Coronary artery (tissue), 2 donors: ENCODE measurements at regions not wholly inside any gene's neighbourhood (a gene's known extent, or its start where the extent isn't known, plus 50 kb on each side); places are given as distances from the start of the nearest gene placed in this dataset.

ENCODE experiments used
- DNase-seq: peaks from one replicate; pipeline ENCODE4 v3.0.0-alpha.2; 2017; ENCODE audit warnings: low spot score
- H3K27ac ChIP-seq, 2 donors: fragments of 200-600 bp; sonication (generic); one replicate each; pipeline ENCODE4 v1.5.1; 2016 to 2019
- H3K4me3 ChIP-seq: fragments of 200-600 bp; sonication (generic); 2 replicates; pipeline ENCODE4 v1.5.1; 2016; ENCODE audit warnings: mild to moderate bottlenecking, moderate library complexity
- TF ChIP-seq, protein P1 (sequence below): fragments of 200-600 bp; sonication (generic); IDR thresholded peaks from one replicate; pipeline ENCODE4 v1.5.1; 2019; ENCODE audit warnings: antibody characterized with exemption

DNA sequence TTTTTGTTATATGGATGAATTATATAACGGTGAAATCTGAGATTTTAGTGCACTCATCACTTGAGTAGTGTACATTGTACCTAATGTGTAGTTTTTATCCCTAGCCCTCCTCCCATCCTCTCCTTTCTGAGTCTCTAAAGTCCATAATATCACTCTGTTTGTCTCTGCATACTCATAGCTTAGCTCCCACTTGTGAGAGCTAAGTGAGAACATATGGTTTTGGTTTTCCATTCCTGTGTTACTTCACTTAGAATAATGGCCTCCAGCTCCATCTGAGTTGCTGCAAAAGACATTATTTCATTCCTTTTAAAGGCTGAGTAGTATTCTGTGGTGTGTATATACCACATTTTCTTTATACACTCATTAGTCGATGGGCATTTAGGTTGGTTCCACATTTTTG is 94.0 kb downstream of the SLC10A2 start:
- Histone ChIP-seq H3K27ac (no peak overlapping the region), H3K4me3 (no peak overlapping the region)
- TF ChIP-seq, protein P1, sequence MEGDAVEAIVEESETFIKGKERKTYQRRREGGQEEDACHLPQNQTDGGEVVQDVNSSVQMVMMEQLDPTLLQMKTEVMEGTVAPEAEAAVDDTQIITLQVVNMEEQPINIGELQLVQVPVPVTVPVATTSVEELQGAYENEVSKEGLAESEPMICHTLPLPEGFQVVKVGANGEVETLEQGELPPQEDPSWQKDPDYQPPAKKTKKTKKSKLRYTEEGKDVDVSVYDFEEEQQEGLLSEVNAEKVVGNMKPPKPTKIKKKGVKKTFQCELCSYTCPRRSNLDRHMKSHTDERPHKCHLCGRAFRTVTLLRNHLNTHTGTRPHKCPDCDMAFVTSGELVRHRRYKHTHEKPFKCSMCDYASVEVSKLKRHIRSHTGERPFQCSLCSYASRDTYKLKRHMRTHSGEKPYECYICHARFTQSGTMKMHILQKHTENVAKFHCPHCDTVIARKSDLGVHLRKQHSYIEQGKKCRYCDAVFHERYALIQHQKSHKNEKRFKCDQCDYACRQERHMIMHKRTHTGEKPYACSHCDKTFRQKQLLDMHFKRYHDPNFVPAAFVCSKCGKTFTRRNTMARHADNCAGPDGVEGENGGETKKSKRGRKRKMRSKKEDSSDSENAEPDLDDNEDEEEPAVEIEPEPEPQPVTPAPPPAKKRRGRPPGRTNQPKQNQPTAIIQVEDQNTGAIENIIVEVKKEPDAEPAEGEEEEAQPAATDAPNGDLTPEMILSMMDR: no peak
- DNase-seq: no peak

DNA sequence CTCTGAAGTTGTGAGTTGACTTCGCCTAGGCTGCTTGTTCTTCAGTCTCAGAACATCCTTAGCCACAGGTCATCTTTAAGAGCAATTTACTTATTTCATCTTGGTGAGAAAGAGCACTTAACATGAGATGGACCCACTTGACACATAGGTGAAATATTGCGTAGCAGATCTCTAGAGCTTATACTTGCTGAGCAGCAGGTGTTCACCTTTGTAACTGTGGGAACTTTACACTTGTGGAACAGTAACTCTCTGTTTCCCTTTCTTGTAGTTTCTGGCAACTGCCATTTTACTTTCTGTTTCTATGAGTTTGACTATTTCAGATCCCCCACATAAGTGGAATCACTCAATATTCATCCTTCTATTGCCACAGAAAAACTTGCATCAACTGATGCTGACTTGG is 95.7 kb downstream of the SLC10A2 start:
- DNase-seq: no peak
- Histone ChIP-seq H3K27ac (no peak overlapping the region), H3K4me3 (no peak overlapping the region)
- TF ChIP-seq, protein P1: no peak

DNA sequence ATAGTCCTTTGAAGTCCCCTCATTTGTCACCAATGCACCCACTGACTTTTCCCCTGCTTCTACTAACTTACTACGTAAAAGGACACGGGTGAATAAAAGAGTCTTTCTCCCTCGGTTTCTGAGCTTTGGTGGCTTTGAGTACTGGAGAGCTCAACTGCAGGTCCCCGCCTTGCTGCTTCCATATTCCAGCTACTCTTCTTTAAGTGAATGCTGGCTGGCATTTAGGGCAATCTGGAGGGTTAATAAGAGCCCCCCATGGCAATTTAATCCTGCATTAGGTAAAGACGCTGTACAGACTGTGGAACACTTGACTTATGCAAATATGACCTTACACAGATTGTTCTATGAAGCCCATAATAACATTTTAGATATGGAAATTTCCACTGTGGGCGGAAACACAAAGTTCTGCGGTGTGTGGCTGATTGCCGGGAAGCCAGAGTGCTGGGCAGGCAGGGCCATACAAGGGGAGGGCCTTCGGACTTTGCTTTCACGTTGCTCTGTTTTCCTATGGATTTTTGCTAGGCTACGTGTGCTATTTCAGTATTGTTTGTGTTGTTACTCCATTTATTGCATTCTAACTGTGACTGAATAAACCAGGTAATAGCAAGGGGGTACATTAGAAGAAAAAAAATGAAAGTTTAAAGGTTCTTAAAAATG is 97.5 kb downstream of the SLC10A2 start:
- TF ChIP-seq, protein P1: no peak
- no peak overlapping the region for H3K27ac ChIP-seq
- H3K4me3 ChIP-seq: no peak overlapping the region
- no peak for DNase-seq

DNA sequence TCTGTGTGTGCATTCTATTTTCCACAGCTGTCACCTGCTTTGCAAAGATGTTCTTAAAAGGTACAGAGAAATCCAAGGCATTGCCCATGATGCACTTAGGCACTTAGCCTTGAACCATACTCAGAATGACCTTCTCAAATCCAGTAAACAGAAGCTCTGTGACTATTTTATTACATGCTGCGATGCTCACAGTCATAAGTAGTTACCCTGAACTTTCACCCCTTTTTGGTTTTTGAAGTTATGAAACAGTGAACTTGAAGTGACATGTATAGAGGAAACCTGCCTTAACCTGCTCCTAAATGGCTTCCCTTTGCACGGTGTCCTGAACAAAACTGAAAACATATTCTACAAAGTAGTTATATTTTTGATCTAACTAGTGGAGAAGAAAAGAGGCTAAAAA is 100.4 kb downstream of the SLC10A2 start:
- no peak for DNase-seq
- Histone ChIP-seq H3K27ac (no peak overlapping the region), H3K4me3 (no peak overlapping the region)
- TF ChIP-seq, protein P1: no peak

DNA sequence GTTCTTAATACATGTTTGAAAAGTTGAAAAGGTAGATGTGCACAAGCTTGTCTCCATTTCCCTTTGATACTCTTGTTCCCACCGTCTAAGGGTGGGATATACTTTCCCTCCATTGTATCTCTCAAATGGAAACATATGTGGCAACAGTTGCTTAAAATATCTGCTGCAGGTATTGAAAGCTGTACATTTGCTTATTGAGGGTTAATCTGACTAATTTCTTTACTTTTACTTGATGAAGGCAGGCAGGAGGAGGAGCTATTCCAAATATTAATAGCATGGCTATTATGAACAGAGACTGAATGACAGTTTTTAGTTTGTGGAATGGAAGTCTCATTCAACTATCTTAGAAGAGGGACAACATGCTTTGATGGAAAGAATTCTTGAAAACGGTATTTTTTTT is 103.8 kb downstream of the SLC10A2 start:
- TF ChIP-seq, protein P1: no peak
- H3K27ac ChIP-seq: no peak overlapping the region
- DNase-seq: no peak
- H3K4me3 ChIP-seq: no peak overlapping the region

DNA sequence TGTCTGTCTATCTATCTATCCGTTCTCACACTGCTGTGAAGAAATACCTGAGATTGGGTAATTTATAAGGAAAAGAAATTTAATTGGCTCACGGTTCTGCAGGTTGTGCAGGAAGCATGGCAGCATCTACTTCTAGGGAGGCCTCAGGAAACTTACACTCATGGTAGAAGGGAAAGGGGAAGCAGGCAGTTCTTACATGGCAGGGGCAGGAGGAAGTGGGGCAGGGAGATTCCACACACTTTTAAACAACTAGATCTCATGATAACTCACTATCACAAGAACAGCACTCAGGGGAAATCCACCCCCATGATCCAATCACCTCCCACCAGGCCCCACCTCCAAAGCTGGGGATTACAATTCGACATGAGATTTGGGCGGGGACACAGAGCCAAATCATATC is 105.3 kb downstream of the SLC10A2 start:
- Histone ChIP-seq H3K4me3 (no peak overlapping the region), H3K27ac (no peak overlapping the region)
- TF ChIP-seq, protein P1: no peak
- no peak for DNase-seq

DNA sequence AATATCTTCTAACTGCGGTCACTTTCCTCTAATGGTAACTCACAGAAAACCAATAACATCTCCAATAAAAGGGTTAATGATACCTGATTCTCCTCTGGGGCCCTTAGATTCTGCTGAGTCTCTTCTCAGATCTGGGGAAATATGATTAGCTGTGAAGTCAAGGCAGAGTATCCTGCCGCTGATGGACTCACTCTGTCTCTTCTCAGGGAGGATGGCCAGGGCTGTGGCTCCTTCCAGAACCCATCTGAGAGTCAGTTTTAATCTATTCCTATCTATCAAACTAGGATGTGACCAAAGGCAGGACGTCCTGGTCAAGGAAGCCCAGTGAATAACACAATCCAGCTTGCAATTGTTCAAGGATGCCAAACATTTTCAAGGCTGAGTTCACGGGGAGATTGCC is 109.8 kb downstream of the SLC10A2 start:
- H3K27ac ChIP-seq: no peak overlapping the region
- TF ChIP-seq, protein P1: no peak
- no peak for DNase-seq
- no peak overlapping the region for H3K4me3 ChIP-seq
